ENCODE measurements at regions not wholly inside any gene's neighbourhood (a gene's known extent, or its start where the extent isn't known, plus 50 kb on each side); places are given as distances from the start of the nearest gene placed in this dataset.
"Not testable (repeated sequence)": the region's sequence is repeated elsewhere in the genome, so short reads cannot be mapped to it uniquely, and the experiment has no call there.

DNA sequence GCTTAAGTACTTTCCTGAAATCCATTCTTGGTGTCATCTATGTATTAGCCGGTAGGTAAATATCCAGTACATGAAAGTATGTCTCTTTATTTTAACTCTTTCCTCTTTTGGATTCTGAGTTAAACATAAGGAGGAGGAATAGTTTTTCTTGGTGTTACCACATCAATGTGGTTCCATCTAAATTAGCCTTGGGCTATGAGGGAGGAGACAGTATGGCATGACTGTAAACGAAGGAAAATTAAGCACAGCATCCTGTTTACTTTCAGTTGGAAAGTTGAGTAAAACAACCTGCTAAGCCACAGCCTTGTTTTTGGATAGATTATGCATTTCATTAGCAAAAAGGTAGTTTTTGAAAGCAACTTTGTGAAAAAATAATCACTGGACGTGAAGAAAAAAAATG is 693.0 kb upstream of the SOX9 start:
- no peaks in the 10 kb centered on the region for H3K4me1 Mint-ChIP-seq
- no peak overlapping the region for H3K27ac Mint-ChIP-seq
- H3K27me3 Mint-ChIP-seq, result no peaks in the 10 kb centered on the region
- no peak overlapping the region for H3K4me3 Mint-ChIP-seq
- ATAC-seq (no peak), DNase-seq (no peak)
- H3K36me3 Mint-ChIP-seq (ENCODE audit: low read depth), result no peaks in the 10 kb centered on the region
- H3K9me3 Mint-ChIP-seq, result peaks cover 14% of the 10 kb centered on the region

DNA sequence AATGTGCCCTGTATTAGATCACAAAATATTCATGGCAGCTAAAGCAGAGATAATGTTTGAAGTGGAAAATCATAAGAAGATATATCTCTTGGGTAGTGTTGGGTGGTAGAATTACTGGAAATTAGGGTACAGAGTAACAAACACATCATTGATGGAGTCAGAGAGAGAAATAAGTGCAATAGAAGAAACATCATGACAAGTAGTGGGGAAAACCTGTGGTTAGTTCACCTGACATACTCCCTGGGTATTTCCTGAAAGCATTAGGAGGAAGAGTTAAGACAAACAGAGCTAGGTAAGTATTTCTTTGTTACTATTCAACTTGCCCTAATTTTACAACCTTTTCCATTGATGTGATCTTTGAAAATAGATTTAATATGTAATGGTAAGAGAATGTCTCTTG is 691.9 kb upstream of the SOX9 start:
- Mint-ChIP-seq H3K4me1 (no peaks in the 10 kb centered on the region), H3K27me3 (no peaks in the 10 kb centered on the region), H3K9me3 (peaks cover 9% of the 10 kb centered on the region), H3K27ac (no peak overlapping the region), H3K36me3 (ENCODE audit: low read depth) (no peaks in the 10 kb centered on the region), H3K4me3 (no peak overlapping the region)
- no peak for ATAC-seq
- DNase-seq, result no peak

DNA sequence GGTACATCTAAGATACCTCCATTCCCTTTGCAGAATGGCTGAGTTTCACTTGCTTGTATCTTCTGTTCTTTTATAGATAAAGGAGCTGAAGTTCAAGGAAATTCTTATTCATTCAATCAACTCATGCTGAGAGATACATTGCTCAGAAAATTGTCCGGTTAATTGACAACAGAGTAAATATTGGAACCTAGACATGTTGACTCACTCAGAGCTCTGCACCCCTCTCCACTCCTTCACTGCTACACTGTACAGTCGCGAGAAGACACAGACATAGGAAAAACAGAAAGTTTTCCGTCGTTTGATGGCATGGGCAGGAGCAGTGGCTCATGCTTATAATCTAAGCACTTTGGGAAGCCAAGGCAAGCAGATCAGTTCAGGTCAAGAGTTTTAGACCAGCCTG is 690.5 kb upstream of the SOX9 start:
- no peaks in the 10 kb centered on the region for H3K36me3 Mint-ChIP-seq (ENCODE audit: low read depth)
- no peak overlapping the region for H3K27ac Mint-ChIP-seq
- H3K9me3 Mint-ChIP-seq, result peaks cover 9% of the 10 kb centered on the region
- H3K27me3 Mint-ChIP-seq, result no peaks in the 10 kb centered on the region
- H3K4me3 Mint-ChIP-seq, result no peak overlapping the region
- no peak for DNase-seq
- no peak for ATAC-seq
- no peaks in the 10 kb centered on the region for H3K4me1 Mint-ChIP-seq

DNA sequence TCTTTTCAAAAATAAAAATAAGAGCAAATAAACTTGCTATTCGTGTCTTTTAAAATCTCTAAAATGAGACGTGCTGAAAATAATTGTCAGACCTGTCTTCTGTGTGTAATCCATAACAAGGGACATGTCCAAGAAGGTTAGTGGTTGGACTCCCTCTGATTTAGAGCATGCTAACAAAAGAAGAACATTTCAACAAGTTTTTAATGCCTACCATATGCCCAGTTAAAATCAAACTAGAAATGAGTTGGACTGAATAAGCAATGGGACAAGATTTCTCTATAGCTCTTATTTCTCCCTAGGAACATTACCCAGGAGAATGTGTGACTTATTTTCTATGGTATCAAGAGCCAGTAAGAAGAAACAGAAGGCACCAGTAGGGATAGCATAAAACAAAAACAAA is 689.7 kb upstream of the SOX9 start:
- Mint-ChIP-seq H3K4me3 (no peak overlapping the region), H3K9me3 (peaks cover 9% of the 10 kb centered on the region), H3K36me3 (ENCODE audit: low read depth) (no peaks in the 10 kb centered on the region), H3K4me1 (no peaks in the 10 kb centered on the region), H3K27me3 (no peaks in the 10 kb centered on the region), H3K27ac (no peak overlapping the region)
- ATAC-seq (no peak), DNase-seq (no peak)

DNA sequence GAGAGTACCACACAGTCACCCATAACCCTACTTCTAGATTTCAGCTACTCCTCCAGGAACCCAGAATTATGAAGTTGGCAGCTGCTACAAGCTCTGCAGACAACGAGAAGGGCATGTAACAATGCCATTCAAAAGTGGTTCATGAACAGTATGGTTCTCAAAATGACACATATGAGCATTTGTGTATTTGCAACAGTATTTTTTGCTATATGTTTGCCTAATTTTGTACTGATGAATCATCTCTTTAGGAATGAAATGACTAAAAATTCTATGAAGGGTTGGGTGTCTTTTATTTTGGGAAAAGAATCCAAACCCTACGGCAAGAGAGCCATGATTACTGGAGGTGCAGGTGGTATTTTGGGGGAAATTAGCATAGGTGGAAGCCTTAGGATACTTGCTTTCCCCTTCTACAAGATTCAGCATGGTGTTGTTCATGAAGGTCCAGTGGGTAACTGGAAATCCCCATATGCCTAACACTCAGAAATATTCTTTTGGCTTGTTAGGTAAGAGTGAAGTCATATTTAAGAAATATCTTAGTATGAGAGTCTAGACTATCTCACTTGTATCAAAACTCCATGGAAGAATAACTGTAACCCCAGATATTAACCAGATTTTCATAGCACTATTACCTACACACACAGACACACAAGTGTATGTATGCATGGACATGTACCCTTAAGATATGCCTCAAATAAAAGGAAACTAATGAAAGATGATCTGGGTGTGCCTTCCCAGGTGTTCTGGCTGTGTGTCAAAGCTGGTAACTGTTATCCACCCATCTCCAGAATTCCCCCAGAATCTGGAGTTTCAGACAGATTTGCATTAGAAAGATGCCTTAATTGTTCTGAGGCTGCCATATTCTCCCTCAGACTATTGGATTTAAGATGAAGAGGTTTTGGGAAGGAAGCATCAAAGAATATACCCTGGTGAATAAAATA is 688.2 kb upstream of the SOX9 start:
- Mint-ChIP-seq H3K36me3 (ENCODE audit: low read depth) (no peaks in the 10 kb centered on the region), H3K27me3 (no peaks in the 10 kb centered on the region), H3K4me3 (no peak overlapping the region), H3K4me1 (no peaks in the 10 kb centered on the region), H3K27ac (no peak overlapping the region), H3K9me3 (peaks cover 9% of the 10 kb centered on the region)
- DNase-seq (no peak), ATAC-seq (no peak)

DNA sequence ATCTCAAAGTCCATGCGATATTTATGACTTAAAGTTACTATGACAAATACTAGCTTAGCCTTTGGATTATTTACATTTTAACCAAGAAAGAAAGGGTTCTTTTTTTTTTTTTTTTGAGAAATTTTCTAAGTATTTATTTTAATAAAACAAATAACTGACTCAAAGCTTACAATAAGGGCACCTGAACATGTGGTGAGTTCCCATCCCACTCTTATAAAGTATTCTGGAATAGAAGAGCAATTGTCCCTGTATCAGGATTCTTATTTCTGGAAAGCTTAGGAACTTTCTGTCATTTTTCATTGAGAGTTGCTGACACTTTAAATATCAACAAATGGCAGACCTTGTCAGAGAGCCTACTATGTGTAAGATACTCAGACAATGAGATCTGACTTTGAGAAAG is 686.1 kb upstream of the SOX9 start:
- Mint-ChIP-seq H3K9me3 (no peaks in the 10 kb centered on the region), H3K4me3 (no peak overlapping the region), H3K27me3 (no peaks in the 10 kb centered on the region), H3K27ac (no peak overlapping the region), H3K36me3 (ENCODE audit: low read depth) (no peaks in the 10 kb centered on the region), H3K4me1 (no peaks in the 10 kb centered on the region)
- ATAC-seq (no peak), DNase-seq (no peak)

DNA sequence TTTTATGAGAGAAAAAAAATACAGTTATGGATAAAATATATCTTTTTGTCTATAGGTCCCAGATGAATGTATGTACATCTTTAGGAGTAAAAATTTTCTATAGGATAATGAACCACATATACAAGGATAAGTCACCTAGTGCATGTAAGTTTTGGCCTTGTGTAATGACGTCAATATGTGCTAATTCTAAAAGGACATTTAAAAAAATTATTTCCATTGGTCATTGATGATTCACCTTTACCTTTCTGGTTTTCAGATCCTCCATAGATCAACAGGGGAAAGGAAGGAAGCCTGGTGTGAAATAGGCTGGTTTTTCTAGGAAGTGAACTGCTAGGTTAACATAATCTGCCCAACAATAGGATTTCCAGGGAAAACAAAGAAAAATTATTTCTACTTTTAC is 684.3 kb upstream of the SOX9 start:
- Mint-ChIP-seq H3K27ac (no peak overlapping the region), H3K9me3 (no peaks in the 10 kb centered on the region), H3K27me3 (no peaks in the 10 kb centered on the region), H3K4me1 (no peaks in the 10 kb centered on the region), H3K36me3 (ENCODE audit: low read depth) (no peaks in the 10 kb centered on the region), H3K4me3 (no peak overlapping the region)
- ATAC-seq (no peak), DNase-seq (no peak)

DNA sequence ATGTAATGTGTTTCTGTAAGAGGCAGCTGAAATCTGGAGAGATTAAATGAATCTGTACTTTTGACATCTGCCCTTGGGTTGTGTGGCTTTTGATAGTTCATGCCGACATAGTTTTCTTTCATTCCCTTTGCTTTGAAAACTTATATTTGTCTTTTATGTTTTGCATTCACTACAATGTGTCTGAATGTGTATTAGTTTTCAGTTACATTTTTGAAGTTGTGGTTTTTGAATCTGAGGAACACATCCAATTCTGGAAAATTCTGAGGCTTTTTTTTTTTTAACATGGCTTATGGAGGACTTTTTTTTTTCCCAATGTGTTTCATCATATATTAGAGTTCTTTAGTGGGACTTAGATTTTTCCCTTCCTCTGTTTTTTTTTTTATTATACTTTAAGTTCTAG is 683.7 kb upstream of the SOX9 start:
- no peaks in the 10 kb centered on the region for H3K27me3 Mint-ChIP-seq
- no peak overlapping the region for H3K4me3 Mint-ChIP-seq
- H3K4me1 Mint-ChIP-seq, result no peaks in the 10 kb centered on the region
- ATAC-seq (no peak), DNase-seq (no peak)
- H3K36me3 Mint-ChIP-seq (ENCODE audit: low read depth), result no peaks in the 10 kb centered on the region
- H3K27ac Mint-ChIP-seq, result no peak overlapping the region
- H3K9me3 Mint-ChIP-seq, result no peaks in the 10 kb centered on the region

DNA sequence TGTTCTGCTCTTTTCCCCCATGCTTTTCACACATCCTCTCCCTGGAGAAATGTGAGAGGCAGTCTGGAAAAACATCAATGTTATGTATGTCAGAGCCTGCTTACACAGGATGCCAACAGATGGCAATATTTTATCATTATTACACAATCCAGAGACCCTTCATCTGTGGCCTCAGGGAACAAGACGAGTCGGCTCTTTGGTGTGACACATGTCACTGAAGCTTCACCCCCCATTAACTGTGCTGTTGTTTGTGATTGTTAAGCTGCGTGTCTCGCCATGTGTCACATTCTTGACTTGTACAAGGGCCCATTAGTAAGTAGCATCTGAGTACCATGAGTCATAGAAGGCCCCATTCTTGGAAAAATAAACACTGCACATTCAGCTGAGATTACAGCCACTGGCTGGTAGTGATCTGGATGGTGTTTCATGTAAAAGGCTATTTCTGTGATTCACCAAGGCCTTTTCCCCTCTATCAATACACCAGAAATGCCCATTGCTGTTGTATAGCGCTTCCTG is 682.1 kb upstream of the SOX9 start:
- Mint-ChIP-seq H3K27ac (no peak overlapping the region), H3K27me3 (no peaks in the 10 kb centered on the region), H3K4me1 (no peaks in the 10 kb centered on the region), H3K4me3 (no peak overlapping the region), H3K9me3 (no peaks in the 10 kb centered on the region), H3K36me3 (ENCODE audit: low read depth) (no peaks in the 10 kb centered on the region)
- ATAC-seq (no peak), DNase-seq (no peak)

DNA sequence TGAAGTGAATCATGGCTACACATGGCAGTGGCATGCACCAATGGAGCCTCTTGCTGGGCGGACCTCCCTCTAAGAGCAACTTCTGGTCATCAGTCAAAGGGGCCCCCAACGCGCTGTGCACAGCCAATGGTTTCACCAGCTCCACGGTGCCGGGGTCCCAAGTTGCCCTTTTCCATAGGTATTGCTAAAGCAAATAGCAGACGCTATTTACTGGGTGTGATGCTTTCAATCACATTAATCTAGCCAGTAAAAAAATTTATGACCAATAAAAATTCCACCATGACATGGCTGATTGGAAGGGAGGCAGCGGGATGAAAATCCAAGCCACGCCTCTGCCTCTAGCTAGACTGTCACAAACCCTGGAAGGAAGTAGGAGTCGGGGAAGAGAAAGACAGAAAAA is 680.3 kb upstream of the SOX9 start:
- Mint-ChIP-seq H3K9me3 (no peaks in the 10 kb centered on the region), H3K27ac (no peak overlapping the region), H3K36me3 (ENCODE audit: low read depth) (no peaks in the 10 kb centered on the region), H3K27me3 (no peaks in the 10 kb centered on the region), H3K4me1 (no peaks in the 10 kb centered on the region), H3K4me3 (no peak overlapping the region)
- no peak for ATAC-seq
- no peak for DNase-seq

DNA sequence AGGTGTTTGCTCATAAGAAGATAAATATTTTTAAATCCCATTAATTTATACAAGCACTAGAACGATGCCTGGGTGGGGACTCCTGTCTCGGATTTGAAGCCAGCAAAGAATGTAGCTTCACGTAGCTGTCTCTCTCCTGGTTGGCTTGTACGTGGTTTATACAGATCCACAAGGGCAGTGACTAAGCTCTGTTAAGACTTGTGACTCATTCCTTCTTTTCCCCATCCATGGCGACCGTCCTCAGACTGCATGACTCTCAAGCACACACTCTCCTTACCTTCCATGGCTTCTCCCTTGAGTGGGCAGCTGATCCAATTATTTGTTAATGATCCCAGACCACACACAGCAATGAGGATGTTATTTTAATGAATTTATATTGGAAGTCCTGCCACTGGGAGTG is 679.7 kb upstream of the SOX9 start:
- H3K27ac Mint-ChIP-seq, result no peak overlapping the region
- H3K9me3 Mint-ChIP-seq, result no peaks in the 10 kb centered on the region
- no peaks in the 10 kb centered on the region for H3K4me1 Mint-ChIP-seq
- DNase-seq (no peak), ATAC-seq (no peak)
- H3K27me3 Mint-ChIP-seq, result no peaks in the 10 kb centered on the region
- H3K4me3 Mint-ChIP-seq, result no peak overlapping the region
- H3K36me3 Mint-ChIP-seq (ENCODE audit: low read depth), result no peaks in the 10 kb centered on the region

DNA sequence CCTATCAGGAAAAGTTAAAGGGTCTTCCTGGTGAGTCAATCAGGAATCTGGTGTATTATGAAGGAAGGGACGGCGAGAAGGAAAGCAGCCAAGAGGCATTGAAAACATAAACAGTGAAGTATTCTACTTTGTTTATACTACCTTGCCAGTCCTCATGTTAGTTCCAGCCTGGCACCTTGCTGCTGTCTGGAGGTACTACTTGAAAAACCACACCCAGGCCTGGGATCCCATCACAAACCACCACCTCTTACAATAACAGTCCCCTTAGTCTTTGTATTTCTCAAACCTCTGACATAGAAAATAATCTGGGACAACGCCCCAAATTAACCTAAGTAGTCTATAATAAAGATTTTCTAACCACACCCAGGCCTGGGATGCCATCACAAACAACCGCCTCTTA is 676.7 kb upstream of the SOX9 start:
- DNase-seq (no peak), ATAC-seq (no peak)
- Mint-ChIP-seq H3K4me3 (no peak overlapping the region), H3K27me3 (no peaks in the 10 kb centered on the region), H3K4me1 (no peaks in the 10 kb centered on the region), H3K9me3 (peaks cover 4% of the 10 kb centered on the region), H3K27ac (no peak overlapping the region), H3K36me3 (ENCODE audit: low read depth) (no peaks in the 10 kb centered on the region)

DNA sequence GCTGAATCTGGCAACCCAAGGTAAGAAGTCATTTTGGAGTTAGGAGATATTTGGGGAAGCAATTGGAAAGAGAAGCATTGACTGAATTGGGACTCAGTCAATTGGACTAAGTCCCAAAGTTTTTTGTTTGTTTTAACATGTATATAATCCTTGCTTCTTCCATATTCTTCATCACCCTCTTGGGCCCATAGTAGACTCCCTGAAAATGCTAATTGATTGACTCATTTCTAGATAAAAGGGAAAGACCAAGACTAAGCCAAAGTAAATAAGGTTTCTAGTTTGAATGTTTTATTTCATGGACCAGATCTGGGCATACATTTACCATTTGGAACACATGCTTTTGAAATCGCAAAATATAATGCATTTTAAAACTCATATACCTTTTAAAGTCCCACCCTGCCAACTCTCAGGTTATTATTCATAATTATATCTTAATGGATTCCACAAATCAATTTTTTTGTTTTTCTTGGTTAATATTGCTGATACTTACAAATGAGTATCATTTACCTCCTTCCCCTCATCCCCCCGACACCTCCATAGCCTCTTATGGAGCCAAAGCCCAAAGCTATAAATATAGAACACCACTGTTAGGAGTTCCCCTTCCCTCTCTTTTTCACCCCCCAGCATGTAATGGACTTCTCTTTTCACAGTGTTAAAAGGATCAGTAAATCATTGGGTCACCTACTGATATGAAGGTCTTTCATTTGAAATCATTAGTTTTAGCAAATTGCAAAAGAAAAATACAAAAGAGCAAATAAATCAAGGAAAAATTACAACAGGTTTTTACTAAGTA is 674.0 kb upstream of the SOX9 start:
- no peak overlapping the region for H3K4me3 Mint-ChIP-seq
- H3K36me3 Mint-ChIP-seq (ENCODE audit: low read depth), result no peaks in the 10 kb centered on the region
- H3K27ac Mint-ChIP-seq, result no peak overlapping the region
- H3K9me3 Mint-ChIP-seq, result peaks cover 4% of the 10 kb centered on the region
- no peak for DNase-seq
- no peak for ATAC-seq
- no peaks in the 10 kb centered on the region for H3K27me3 Mint-ChIP-seq
- no peaks in the 10 kb centered on the region for H3K4me1 Mint-ChIP-seq

DNA sequence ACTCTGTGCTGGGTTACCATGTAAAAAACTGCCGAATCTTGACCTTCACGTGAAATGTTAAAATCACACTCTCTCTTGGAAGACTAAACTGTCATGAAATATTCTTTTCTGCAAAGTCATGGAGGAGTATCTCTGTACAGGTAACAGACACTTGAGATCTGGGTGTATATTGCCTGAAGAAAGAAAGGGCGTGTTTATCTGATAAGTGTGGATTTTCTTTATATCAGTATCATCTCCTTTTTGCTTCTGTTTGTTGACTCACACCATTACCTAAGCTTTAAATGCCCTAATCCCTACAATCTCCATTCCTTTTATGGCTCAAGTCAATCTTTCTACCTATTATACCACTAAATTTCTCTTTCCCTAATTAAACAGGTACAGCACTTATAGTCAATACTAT is 673.2 kb upstream of the SOX9 start:
- no peak overlapping the region for H3K27ac Mint-ChIP-seq
- ATAC-seq, result no peak
- H3K9me3 Mint-ChIP-seq, result peaks cover 4% of the 10 kb centered on the region
- DNase-seq, result no peak
- H3K36me3 Mint-ChIP-seq (ENCODE audit: low read depth), result no peaks in the 10 kb centered on the region
- no peaks in the 10 kb centered on the region for H3K4me1 Mint-ChIP-seq
- H3K27me3 Mint-ChIP-seq, result no peaks in the 10 kb centered on the region
- no peak overlapping the region for H3K4me3 Mint-ChIP-seq

DNA sequence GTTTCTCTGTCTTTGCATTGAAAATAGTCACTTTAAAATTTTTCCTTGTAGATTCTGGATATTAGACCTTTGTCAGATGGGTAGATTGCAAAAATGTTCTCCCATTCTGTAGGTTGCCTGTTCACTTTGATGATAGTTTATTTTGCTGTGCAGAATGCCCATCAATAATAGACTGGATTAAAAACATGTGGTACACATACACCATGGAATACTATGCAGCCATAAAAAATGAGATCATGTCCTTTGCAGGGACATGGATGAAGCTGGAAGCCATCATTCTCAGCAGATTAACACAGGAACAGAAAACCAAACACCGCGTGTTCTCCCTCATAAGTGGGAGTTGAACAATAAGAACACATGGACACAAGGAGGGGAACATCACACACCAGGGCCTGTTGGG is 670.2 kb upstream of the SOX9 start:
- H3K4me1 Mint-ChIP-seq; H3K9me3 Mint-ChIP-seq; H3K4me3 Mint-ChIP-seq; H3K27ac Mint-ChIP-seq; DNase-seq; H3K27me3 Mint-ChIP-seq; ATAC-seq; H3K36me3 Mint-ChIP-seq (ENCODE audit: low read depth): not testable (repeated sequence)

Data from activated naive CD8-positive, alpha-beta T cell treated with anti-CD3 and anti-CD28 coated beads, Interleukin-2, amount 50 U/mL, for 24 hours (primary cell).